ENCODE measurements at regions not wholly inside any gene's neighbourhood (a gene's known extent, or its start where the extent isn't known, plus 50 kb on each side); places are given as distances from the start of the nearest gene placed in this dataset.

GRCh38 chr17:6941989-6942388 lies 53.9 kb upstream of the ALOX12 start:
- Mint-ChIP-seq H3K4me1 (ENCODE audit: low read depth) (no peaks in the 10 kb centered on the region), H3K27me3 (ENCODE audit: low read depth) (no peaks in the 10 kb centered on the region), H3K4me3 (ENCODE audit: unreplicated experiment) (no peak overlapping the region), H3K9me3 (ENCODE audit: low read depth) (no peaks in the 10 kb centered on the region), H3K36me3 (ENCODE audit: low read depth) (no peaks in the 10 kb centered on the region), H3K27ac (ENCODE audit: unreplicated experiment) (no peak overlapping the region)
- no peak for TF ChIP-seq CTCF (IDR thresholded peaks at IDR 0.05)
- no peak for DNase-seq (ENCODE audit: low spot score)

DNA sequence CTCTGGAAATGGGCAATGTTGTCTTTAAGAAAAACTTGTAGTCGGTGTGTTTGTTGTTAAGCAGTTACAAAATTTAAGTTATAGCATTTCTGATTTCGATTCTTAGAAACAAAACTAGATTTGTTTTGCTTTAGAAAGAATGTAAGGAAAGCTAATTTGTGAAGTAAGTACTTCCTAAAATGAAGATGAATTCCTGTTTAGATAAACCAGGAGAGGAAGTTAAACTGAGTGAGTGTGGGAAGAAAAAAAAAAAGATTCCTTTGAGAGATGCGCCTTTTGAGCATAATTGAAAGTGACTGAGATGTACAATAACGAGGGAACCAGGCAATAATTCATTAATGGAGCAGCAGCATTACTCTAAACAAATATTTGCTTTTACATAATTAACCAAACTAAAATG lies 52.4 kb upstream of the ALOX12 start:
- Mint-ChIP-seq H3K9me3 (ENCODE audit: low read depth) (no peaks in the 10 kb centered on the region), H3K4me1 (ENCODE audit: low read depth) (no peaks in the 10 kb centered on the region), H3K36me3 (ENCODE audit: low read depth) (no peaks in the 10 kb centered on the region), H3K27ac (ENCODE audit: unreplicated experiment) (no peak overlapping the region), H3K4me3 (ENCODE audit: unreplicated experiment) (no peak overlapping the region), H3K27me3 (ENCODE audit: low read depth) (no peaks in the 10 kb centered on the region)
- TF ChIP-seq CTCF (IDR thresholded peaks at IDR 0.05) = no peak
- DNase-seq (ENCODE audit: low spot score) = no peak

Measured in chondrocyte (in vitro differentiated cells).